ENCODE measurements at regions not wholly inside any gene's neighbourhood (a gene's known extent, or its start where the extent isn't known, plus 50 kb on each side); places are given as distances from the start of the nearest gene placed in this dataset.

DNA sequence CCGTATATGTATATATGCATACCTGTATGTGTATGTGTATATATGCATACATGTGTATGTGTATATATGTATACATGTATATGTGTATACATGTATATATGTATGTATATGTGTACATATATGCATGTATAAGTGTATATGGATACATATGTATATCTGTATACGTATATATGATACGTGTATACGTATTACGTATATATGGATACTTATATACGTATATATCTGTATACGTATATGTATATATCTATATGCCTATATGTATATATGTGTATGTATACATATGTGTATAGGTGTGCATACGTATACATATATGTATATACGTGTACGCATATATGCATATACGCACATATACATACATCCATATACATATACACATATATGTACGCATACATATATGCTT, 681.6 kb upstream of the ANO3 start:
- H3K9me3 ChIP-seq (replicated peaks in 1 of 2; ENCODE audit: control insufficient read depth in 2 of 2, insufficient read depth in 1 of 2, low read depth in 1 of 2, low read length in 2 of 2), result peaks cover 0 to 2% of the 10 kb centered on the region in 2 donors
- no peak overlapping the region for H3K18ac ChIP-seq (ENCODE audit: low read length)
- WGBS, 2 donors (ENCODE audit: extremely low coverage in 2 of 2, insufficient read length in 2 of 2, insufficient replicate concordance in 1 of 2), result 100% methylated on average over 5 of the region's 12 CpGs; no CpG with 5 or more reads in 1 of the 2 donors
- H3K4ac ChIP-seq (ENCODE audit: low read length), result no peak overlapping the region
- no peak overlapping the region for H3K23ac ChIP-seq (ENCODE audit: low read depth, low read length, poor library complexity)
- no peak overlapping the region for H3K9ac ChIP-seq (ENCODE audit: low read depth, low read length, poor library complexity)
- H3K36me3 ChIP-seq (replicated peaks in 1 of 2; ENCODE audit: control insufficient read depth in 2 of 2, insufficient read depth in 2 of 2, low read length in 2 of 2), result no peaks in the 10 kb centered on the region
- H3K4me3 ChIP-seq (ENCODE audit: low read length in 2 of 2), result no peak overlapping the region
- no peaks in the 10 kb centered on the region for H3K79me1 ChIP-seq (ENCODE audit: low read depth, low read length)
- H3K4me2 ChIP-seq (ENCODE audit: insufficient read depth, low read length, poor library complexity, severe bottlenecking), result no peak overlapping the region
- H3K14ac ChIP-seq (ENCODE audit: low read length), result no peak overlapping the region
- H3K27me3 ChIP-seq (ENCODE audit: control insufficient read depth in 3 of 3, insufficient read depth in 3 of 3, low read depth in 1 of 3, low read length in 3 of 3), result no peaks in the 10 kb centered on the region
- no peak overlapping the region for H2BK120ac ChIP-seq (ENCODE audit: low read depth, low read length)
- H2BK15ac ChIP-seq (ENCODE audit: low read length), result no peak overlapping the region
- no peak overlapping the region for H2BK12ac ChIP-seq (ENCODE audit: low read length)
- H3K27ac ChIP-seq (replicated peaks; ENCODE audit: low read length), result no peak overlapping the region
- H2AK5ac ChIP-seq (ENCODE audit: low read depth, low read length), result no peak overlapping the region
- no peak overlapping the region for H2AFZ ChIP-seq (ENCODE audit: low read length)
- H4K8ac ChIP-seq (ENCODE audit: low read depth, low read length), result no peak overlapping the region
- no peak overlapping the region for H2BK5ac ChIP-seq (ENCODE audit: low read length)
- no peak for DNase-seq (ENCODE audit: low spot score)
- no peak overlapping the region for H4K91ac ChIP-seq (ENCODE audit: low read depth, low read length, poor library complexity)
- no peaks in the 10 kb centered on the region for H3K4me1 ChIP-seq (ENCODE audit: control insufficient read depth in 2 of 2, insufficient read depth in 1 of 2, low read depth in 1 of 2, low read length in 2 of 2)

DNA sequence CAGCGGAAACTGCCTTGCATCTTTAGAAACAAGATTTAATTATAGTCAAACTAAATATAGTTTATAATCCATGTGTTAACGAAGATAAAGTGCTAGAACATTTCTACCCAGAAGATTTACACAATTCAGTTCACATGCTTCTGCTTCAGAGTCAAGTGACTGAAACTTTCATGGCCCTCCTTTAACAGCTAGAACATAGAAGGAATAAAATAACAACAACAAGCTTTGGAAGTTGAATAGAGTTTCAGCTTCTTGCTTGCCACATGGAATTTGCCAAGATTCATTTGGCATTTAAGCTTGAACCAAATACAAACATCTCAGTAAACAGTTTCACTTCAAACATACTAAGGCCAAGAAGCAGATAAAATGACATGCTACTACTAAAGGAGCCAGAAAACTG, 676.3 kb upstream of the ANO3 start:
- H4K91ac ChIP-seq (ENCODE audit: low read depth, low read length, poor library complexity), result no peak overlapping the region
- H3K4me3 ChIP-seq (ENCODE audit: low read length in 2 of 2), result no peak overlapping the region
- no peaks in the 10 kb centered on the region for H3K36me3 ChIP-seq (replicated peaks in 1 of 2; ENCODE audit: control insufficient read depth in 2 of 2, insufficient read depth in 2 of 2, low read length in 2 of 2)
- no peak overlapping the region for H2BK120ac ChIP-seq (ENCODE audit: low read depth, low read length)
- H2BK5ac ChIP-seq (ENCODE audit: low read length), result no peak overlapping the region
- no peak for DNase-seq (ENCODE audit: low spot score)
- H2BK15ac ChIP-seq (ENCODE audit: low read length), result no peak overlapping the region
- H2AK5ac ChIP-seq (ENCODE audit: low read depth, low read length), result no peak overlapping the region
- no peaks in the 10 kb centered on the region for H3K27me3 ChIP-seq (ENCODE audit: control insufficient read depth in 3 of 3, insufficient read depth in 3 of 3, low read depth in 1 of 3, low read length in 3 of 3)
- H3K23ac ChIP-seq (ENCODE audit: low read depth, low read length, poor library complexity), result no peak overlapping the region
- no peak overlapping the region for H4K8ac ChIP-seq (ENCODE audit: low read depth, low read length)
- H3K79me1 ChIP-seq (ENCODE audit: low read depth, low read length), result no peaks in the 10 kb centered on the region
- no peak overlapping the region for H2BK12ac ChIP-seq (ENCODE audit: low read length)
- H3K4me2 ChIP-seq (ENCODE audit: insufficient read depth, low read length, poor library complexity, severe bottlenecking), result no peak overlapping the region
- H3K9ac ChIP-seq (ENCODE audit: low read depth, low read length, poor library complexity), result no peak overlapping the region
- WGBS, 2 donors (ENCODE audit: extremely low coverage in 2 of 2, insufficient read length in 2 of 2, insufficient replicate concordance in 1 of 2), result no CpG with 5 or more reads among the region's 2 CpGs
- H3K14ac ChIP-seq (ENCODE audit: low read length), result no peak overlapping the region
- no peak overlapping the region for H3K27ac ChIP-seq (replicated peaks; ENCODE audit: low read length)
- no peak overlapping the region for H3K18ac ChIP-seq (ENCODE audit: low read length)
- no peaks in the 10 kb centered on the region for H3K9me3 ChIP-seq (replicated peaks in 1 of 2; ENCODE audit: control insufficient read depth in 2 of 2, insufficient read depth in 1 of 2, low read depth in 1 of 2, low read length in 2 of 2)
- H2AFZ ChIP-seq (ENCODE audit: low read length), result no peak overlapping the region
- no peak overlapping the region for H3K4ac ChIP-seq (ENCODE audit: low read length)
- H3K4me1 ChIP-seq (ENCODE audit: control insufficient read depth in 2 of 2, insufficient read depth in 1 of 2, low read depth in 1 of 2, low read length in 2 of 2), result no peaks in the 10 kb centered on the region

DNA sequence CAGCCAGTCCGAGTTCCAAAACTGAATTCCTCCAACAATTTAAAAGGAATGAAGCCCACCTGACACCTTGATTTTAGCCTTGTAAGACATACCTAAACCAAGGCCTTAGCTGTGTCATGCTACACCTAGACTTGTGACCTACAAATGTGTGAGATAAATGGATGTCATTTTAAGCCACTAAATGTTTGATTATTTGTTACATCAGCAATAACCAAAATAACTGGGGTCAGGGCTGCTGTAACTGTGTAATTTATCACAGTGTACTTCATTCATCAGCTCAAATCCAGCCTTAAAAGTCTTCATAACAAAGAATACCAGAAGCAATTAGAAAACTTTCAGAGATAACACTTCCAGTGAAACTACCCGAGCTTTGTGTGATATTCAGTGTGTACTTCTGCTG, 673.0 kb upstream of the ANO3 start:
- no peak for DNase-seq (ENCODE audit: low spot score)
- H3K4me2 ChIP-seq (ENCODE audit: insufficient read depth, low read length, poor library complexity, severe bottlenecking), result no peak overlapping the region
- H4K91ac ChIP-seq (ENCODE audit: low read depth, low read length, poor library complexity), result no peak overlapping the region
- H2BK15ac ChIP-seq (ENCODE audit: low read length), result no peak overlapping the region
- H2BK12ac ChIP-seq (ENCODE audit: low read length), result no peak overlapping the region
- no peaks in the 10 kb centered on the region for H3K79me1 ChIP-seq (ENCODE audit: low read depth, low read length)
- H3K36me3 ChIP-seq (replicated peaks in 1 of 2; ENCODE audit: control insufficient read depth in 2 of 2, insufficient read depth in 2 of 2, low read length in 2 of 2), result no peaks in the 10 kb centered on the region
- no peak overlapping the region for H3K23ac ChIP-seq (ENCODE audit: low read depth, low read length, poor library complexity)
- no peak overlapping the region for H3K27ac ChIP-seq (replicated peaks; ENCODE audit: low read length)
- H3K4me1 ChIP-seq (ENCODE audit: control insufficient read depth in 2 of 2, insufficient read depth in 1 of 2, low read depth in 1 of 2, low read length in 2 of 2), result no peaks in the 10 kb centered on the region
- no CpG with 5 or more reads among the region's 2 CpGs for WGBS, 2 donors (ENCODE audit: extremely low coverage in 2 of 2, insufficient read length in 2 of 2, insufficient replicate concordance in 1 of 2)
- H3K27me3 ChIP-seq (ENCODE audit: control insufficient read depth in 3 of 3, insufficient read depth in 3 of 3, low read depth in 1 of 3, low read length in 3 of 3), result no peaks in the 10 kb centered on the region
- H3K18ac ChIP-seq (ENCODE audit: low read length), result no peak overlapping the region
- H3K9me3 ChIP-seq (replicated peaks in 1 of 2; ENCODE audit: control insufficient read depth in 2 of 2, insufficient read depth in 1 of 2, low read depth in 1 of 2, low read length in 2 of 2), result no peaks in the 10 kb centered on the region
- no peak overlapping the region for H2BK120ac ChIP-seq (ENCODE audit: low read depth, low read length)
- H2AK5ac ChIP-seq (ENCODE audit: low read depth, low read length), result no peak overlapping the region
- H3K9ac ChIP-seq (ENCODE audit: low read depth, low read length, poor library complexity), result no peak overlapping the region
- no peak overlapping the region for H3K4me3 ChIP-seq (ENCODE audit: low read length in 2 of 2)
- H2AFZ ChIP-seq (ENCODE audit: low read length), result no peak overlapping the region
- no peak overlapping the region for H2BK5ac ChIP-seq (ENCODE audit: low read length)
- no peak overlapping the region for H3K14ac ChIP-seq (ENCODE audit: low read length)
- no peak overlapping the region for H4K8ac ChIP-seq (ENCODE audit: low read depth, low read length)
- no peak overlapping the region for H3K4ac ChIP-seq (ENCODE audit: low read length)

DNA sequence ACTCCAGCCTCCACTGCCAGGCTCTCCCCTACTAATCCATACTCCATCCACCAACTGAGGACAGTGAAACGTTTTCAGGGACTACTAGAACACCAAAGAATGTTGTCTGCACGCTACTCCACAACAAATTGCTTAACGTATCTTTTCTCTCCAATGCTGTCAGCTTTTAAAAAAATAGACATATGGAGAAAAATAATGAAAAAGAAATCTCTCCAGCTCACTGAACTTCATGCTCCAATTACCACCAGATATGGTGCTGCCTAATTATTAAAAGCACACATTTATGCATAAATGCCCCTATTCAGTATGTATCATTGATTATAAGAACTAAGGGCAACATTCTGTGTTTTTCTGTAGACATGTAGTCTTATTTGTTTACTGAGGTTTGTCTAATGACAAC, 672.2 kb upstream of the ANO3 start:
- DNase-seq (ENCODE audit: low spot score), result no peak
- no peak overlapping the region for H2BK120ac ChIP-seq (ENCODE audit: low read depth, low read length)
- no peaks in the 10 kb centered on the region for H3K4me1 ChIP-seq (ENCODE audit: control insufficient read depth in 2 of 2, insufficient read depth in 1 of 2, low read depth in 1 of 2, low read length in 2 of 2)
- H2BK5ac ChIP-seq (ENCODE audit: low read length), result no peak overlapping the region
- no CpG with 5 or more reads among the region's 3 CpGs for WGBS, 2 donors (ENCODE audit: extremely low coverage in 2 of 2, insufficient read length in 2 of 2, insufficient replicate concordance in 1 of 2)
- H4K91ac ChIP-seq (ENCODE audit: low read depth, low read length, poor library complexity), result no peak overlapping the region
- no peak overlapping the region for H3K4ac ChIP-seq (ENCODE audit: low read length)
- no peak overlapping the region for H3K9ac ChIP-seq (ENCODE audit: low read depth, low read length, poor library complexity)
- H3K27ac ChIP-seq (replicated peaks; ENCODE audit: low read length), result no peak overlapping the region
- no peaks in the 10 kb centered on the region for H3K36me3 ChIP-seq (replicated peaks in 1 of 2; ENCODE audit: control insufficient read depth in 2 of 2, insufficient read depth in 2 of 2, low read length in 2 of 2)
- H3K23ac ChIP-seq (ENCODE audit: low read depth, low read length, poor library complexity), result no peak overlapping the region
- H3K4me3 ChIP-seq (ENCODE audit: low read length in 2 of 2), result no peak overlapping the region
- H2BK12ac ChIP-seq (ENCODE audit: low read length), result no peak overlapping the region
- no peak overlapping the region for H2AFZ ChIP-seq (ENCODE audit: low read length)
- no peaks in the 10 kb centered on the region for H3K79me1 ChIP-seq (ENCODE audit: low read depth, low read length)
- H3K18ac ChIP-seq (ENCODE audit: low read length), result no peak overlapping the region
- H2AK5ac ChIP-seq (ENCODE audit: low read depth, low read length), result no peak overlapping the region
- no peaks in the 10 kb centered on the region for H3K9me3 ChIP-seq (replicated peaks in 1 of 2; ENCODE audit: control insufficient read depth in 2 of 2, insufficient read depth in 1 of 2, low read depth in 1 of 2, low read length in 2 of 2)
- H3K4me2 ChIP-seq (ENCODE audit: insufficient read depth, low read length, poor library complexity, severe bottlenecking), result no peak overlapping the region
- H4K8ac ChIP-seq (ENCODE audit: low read depth, low read length), result no peak overlapping the region
- H3K14ac ChIP-seq (ENCODE audit: low read length), result no peak overlapping the region
- H2BK15ac ChIP-seq (ENCODE audit: low read length), result no peak overlapping the region
- H3K27me3 ChIP-seq (ENCODE audit: control insufficient read depth in 3 of 3, insufficient read depth in 3 of 3, low read depth in 1 of 3, low read length in 3 of 3), result no peaks in the 10 kb centered on the region

Data from neuronal stem cell (in vitro differentiated cells).